GM12801 (cell line): ENCODE measurements at regions not wholly inside any gene's neighbourhood (a gene's known extent, or its start where the extent isn't known, plus 50 kb on each side); places are given as distances from the start of the nearest gene placed in this dataset.

Experiments
- CTCF ChIP-seq: IDR thresholded peaks from one replicate; pipeline ENCODE4 v1.5.1; 2011; ENCODE audit warnings: control low read depth; ENCODE audit not compliant: insufficient read length; ENCODE audit errors: extremely low read depth

GRCh38 chr12:88784166-88784565 lies 203.9 kb upstream of the KITLG start:
- no peak for TF ChIP-seq CTCF

GRCh38 chr12:88782351-88782750 lies 202.1 kb upstream of the KITLG start:
- TF ChIP-seq CTCF = no peak

GRCh38 chr12:88781909-88782308 lies 201.6 kb upstream of the KITLG start:
- TF ChIP-seq CTCF = no peak

GRCh38 chr12:88778064-88778463 lies 197.8 kb upstream of the KITLG start:
- TF ChIP-seq CTCF = no peak

GRCh38 chr12:88775742-88776151 lies 195.5 kb upstream of the KITLG start:
- no peak for TF ChIP-seq CTCF

- TF ChIP-seq CTCF = no peak
These were observed 187.4 kb upstream of the KITLG start for GRCh38 chr12:88767699-88768098.

- no peak for TF ChIP-seq CTCF
These were observed 184.7 kb upstream of the KITLG start for GRCh38 chr12:88764781-88765480.

- TF ChIP-seq CTCF = no peak
These were observed 183.3 kb upstream of the KITLG start for GRCh38 chr12:88763536-88764100.
